Fibroblast of the aortic adventitia (primary cell): ENCODE measurements at regions not wholly inside any gene's neighbourhood (a gene's known extent, or its start where the extent isn't known, plus 50 kb on each side); places are given as distances from the start of the nearest gene placed in this dataset.
A peak's percentile ranks its signal among the peaks of the same experiment; 100 is the strongest.

Experiments used
- DNase-seq: peaks from one replicate; pipeline ENCODE4 v3.0.0-alpha.2; 2010; ENCODE audit warnings: low read depth
- H3K4me3 ChIP-seq: 2 replicates; pipeline ENCODE4 v1.5.1; 2011; ENCODE audit warnings: low read depth, mild to moderate bottlenecking, control low read depth, low read length, moderate library complexity
- TF ChIP-seq, protein P1 (sequence below): IDR thresholded peaks from 2 replicates; pipeline ENCODE4 v1.5.1; 2011; ENCODE audit warnings: mild to moderate bottlenecking, low read length, control low read depth, inconsistent platforms; ENCODE audit not compliant: insufficient read depth

GRCh38 chr18:73274812-73275621, 407.2 kb upstream of the NETO1 start:
- TF ChIP-seq, protein P1, sequence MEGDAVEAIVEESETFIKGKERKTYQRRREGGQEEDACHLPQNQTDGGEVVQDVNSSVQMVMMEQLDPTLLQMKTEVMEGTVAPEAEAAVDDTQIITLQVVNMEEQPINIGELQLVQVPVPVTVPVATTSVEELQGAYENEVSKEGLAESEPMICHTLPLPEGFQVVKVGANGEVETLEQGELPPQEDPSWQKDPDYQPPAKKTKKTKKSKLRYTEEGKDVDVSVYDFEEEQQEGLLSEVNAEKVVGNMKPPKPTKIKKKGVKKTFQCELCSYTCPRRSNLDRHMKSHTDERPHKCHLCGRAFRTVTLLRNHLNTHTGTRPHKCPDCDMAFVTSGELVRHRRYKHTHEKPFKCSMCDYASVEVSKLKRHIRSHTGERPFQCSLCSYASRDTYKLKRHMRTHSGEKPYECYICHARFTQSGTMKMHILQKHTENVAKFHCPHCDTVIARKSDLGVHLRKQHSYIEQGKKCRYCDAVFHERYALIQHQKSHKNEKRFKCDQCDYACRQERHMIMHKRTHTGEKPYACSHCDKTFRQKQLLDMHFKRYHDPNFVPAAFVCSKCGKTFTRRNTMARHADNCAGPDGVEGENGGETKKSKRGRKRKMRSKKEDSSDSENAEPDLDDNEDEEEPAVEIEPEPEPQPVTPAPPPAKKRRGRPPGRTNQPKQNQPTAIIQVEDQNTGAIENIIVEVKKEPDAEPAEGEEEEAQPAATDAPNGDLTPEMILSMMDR, result no peak
- no peak for DNase-seq
- H3K4me3 ChIP-seq, result no peak overlapping the region

- peak; percentile 1 for DNase-seq
- no peak overlapping the region for H3K4me3 ChIP-seq
- TF ChIP-seq, protein P1, result no peak
Measured at GRCh38 chr18:73270920-73271634, 403.3 kb upstream of the NETO1 start.

DNA sequence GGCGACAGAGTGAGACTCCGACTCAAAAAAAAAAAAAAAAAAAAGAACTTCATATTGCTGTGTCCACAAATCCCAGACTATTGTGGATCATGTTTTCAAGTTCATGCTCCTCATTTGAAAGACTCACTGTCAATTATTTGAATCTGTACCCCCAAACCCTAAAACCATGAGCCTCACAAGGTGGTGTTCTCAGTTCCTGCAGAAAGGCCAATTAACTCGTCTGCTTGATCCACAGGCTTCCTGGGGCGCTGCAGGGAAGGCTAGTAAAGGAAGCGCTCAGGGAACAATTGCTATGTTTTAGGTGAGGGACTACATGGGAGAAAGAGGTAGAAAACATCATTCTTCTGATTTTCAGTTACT, 396.8 kb upstream of the NETO1 start:
- TF ChIP-seq, protein P1, result no peak
- H3K4me3 ChIP-seq, result no peak overlapping the region
- no peak for DNase-seq

DNA sequence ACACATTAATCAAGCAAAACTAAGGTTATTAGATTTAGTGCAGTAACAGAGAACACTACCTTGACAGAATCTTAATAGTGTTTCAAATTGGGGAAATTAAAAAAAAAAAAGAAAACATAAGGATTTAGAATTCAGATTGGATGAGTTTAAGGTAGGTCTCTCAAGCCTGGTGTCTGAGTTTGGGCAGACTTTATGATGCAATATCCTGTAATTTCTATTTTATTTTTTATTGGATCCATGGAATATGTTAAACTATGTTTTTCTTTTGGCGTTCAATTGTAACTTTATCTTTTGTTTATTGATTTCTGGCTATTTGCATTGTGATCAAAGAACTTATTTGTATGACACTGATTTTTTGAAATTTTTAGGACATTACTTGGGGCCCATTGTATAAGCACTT, 394.1 kb upstream of the NETO1 start:
- no peak overlapping the region for H3K4me3 ChIP-seq
- TF ChIP-seq, protein P1, result no peak
- no peak for DNase-seq

DNA sequence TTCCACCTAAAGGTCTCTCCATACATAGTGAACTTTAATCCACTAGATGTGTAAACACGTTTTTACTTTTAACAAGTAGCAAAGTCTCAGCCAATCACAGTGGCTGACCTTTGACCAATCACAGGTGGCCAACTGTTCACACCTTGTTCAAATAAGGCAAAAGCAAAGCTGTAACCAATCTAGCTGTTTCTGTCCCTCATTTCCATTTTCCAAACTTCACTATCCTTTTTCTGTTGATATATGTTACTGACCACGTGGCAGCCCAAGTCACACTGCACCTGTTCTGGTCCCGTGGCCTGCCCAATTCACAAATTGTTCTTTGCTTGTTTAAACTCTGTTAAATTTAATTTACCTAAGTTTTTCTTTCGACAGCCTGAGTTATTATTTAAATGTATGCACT, 393.5 kb upstream of the NETO1 start:
- H3K4me3 ChIP-seq, result no peak overlapping the region
- no peak for DNase-seq
- TF ChIP-seq, protein P1, result no peak

- DNase-seq, result no peak
- H3K4me3 ChIP-seq, result no peak overlapping the region
- TF ChIP-seq, protein P1, result no peak
Measured at GRCh38 chr18:73258375-73259087, 390.7 kb upstream of the NETO1 start.
